Mucosa of rectum (tissue), 2 donors: ENCODE measurements at regions not wholly inside any gene's neighbourhood (a gene's known extent, or its start where the extent isn't known, plus 50 kb on each side); places are given as distances from the start of the nearest gene placed in this dataset.
"Not testable (repeated sequence)": the region's sequence is repeated elsewhere in the genome, so short reads cannot be mapped to it uniquely, and the experiment has no call there.

Experiments
- H3K27ac ChIP-seq, 2 donors: one replicate each; pipeline ENCODE4 v1.7.0; 2013; ENCODE audit warnings: inconsistent platforms in 2 of 2, low read depth in 2 of 2, low read length in 2 of 2
- H3K27me3 ChIP-seq, 2 donors: one replicate each; pipeline ENCODE4 v1.7.0; 2013; ENCODE audit warnings: low read length in 2 of 2; ENCODE audit not compliant: control insufficient read depth in 2 of 2, insufficient read depth in 2 of 2
- H3K36me3 ChIP-seq, 2 donors: one replicate each; pipeline ENCODE4 v1.7.0; 2013; ENCODE audit warnings: low read length in 2 of 2; ENCODE audit not compliant: control insufficient read depth in 2 of 2, insufficient read depth in 2 of 2
- H3K4me1 ChIP-seq, 2 donors: one replicate each; pipeline ENCODE4 v1.7.0; 2013; ENCODE audit warnings: low read length in 2 of 2, mild to moderate bottlenecking in 1 of 2; ENCODE audit not compliant: control insufficient read depth in 2 of 2, insufficient read depth in 2 of 2
- H3K4me3 ChIP-seq, 2 donors: one replicate each; pipeline ENCODE4 v1.7.0; 2013; ENCODE audit warnings: low read length in 2 of 2
- H3K9ac ChIP-seq, 2 donors: one replicate each; pipeline ENCODE4 v1.7.0; 2013; ENCODE audit warnings: low read length in 2 of 2, low read depth in 1 of 2, mild to moderate bottlenecking in 1 of 2
- H3K9me3 ChIP-seq, 2 donors: one replicate each; pipeline ENCODE4 v1.7.0; 2013; ENCODE audit warnings: low read length in 2 of 2; ENCODE audit not compliant: control insufficient read depth in 2 of 2
- donor health status: healthy.
- donor health status: Normal muscosa, but diverticular disease.

GRCh38 chr15:26126819-26127387 lies 263.8 kb upstream of the ATP10A start:
- Histone ChIP-seq H3K36me3 (no peaks in the 10 kb centered on the region), H3K27ac (no peak overlapping the region), H3K9me3 (no peaks in the 10 kb centered on the region), H3K4me3 (no peak overlapping the region), H3K4me1 (no peaks in the 10 kb centered on the region), H3K9ac (no peak overlapping the region), H3K27me3 (no peaks in the 10 kb centered on the region)

DNA sequence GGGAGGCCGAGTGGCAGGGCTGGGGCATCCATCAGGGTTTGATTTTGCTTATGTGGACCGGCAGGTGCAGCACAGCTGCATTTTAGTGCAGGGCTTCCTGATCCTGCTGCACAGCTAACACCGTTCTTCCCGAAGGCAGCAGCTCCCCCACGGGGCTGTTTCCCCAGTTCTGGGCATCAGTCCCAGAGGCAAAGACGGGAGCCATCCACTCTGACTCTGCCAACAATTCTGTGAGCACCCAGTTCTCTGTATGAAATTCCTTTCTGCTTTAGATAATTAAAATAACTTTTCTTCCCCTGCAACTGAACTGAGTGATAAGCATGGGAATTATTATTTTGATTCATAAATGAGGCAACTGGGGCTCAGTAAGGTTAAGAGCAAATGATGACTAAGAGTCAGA lies 262.9 kb upstream of the ATP10A start:
- Histone ChIP-seq H3K27ac (no peak overlapping the region), H3K4me1 (no peaks in the 10 kb centered on the region), H3K9me3 (no peaks in the 10 kb centered on the region), H3K4me3 (no peak overlapping the region), H3K36me3 (no peaks in the 10 kb centered on the region), H3K27me3 (no peaks in the 10 kb centered on the region), H3K9ac (no peak overlapping the region)

DNA sequence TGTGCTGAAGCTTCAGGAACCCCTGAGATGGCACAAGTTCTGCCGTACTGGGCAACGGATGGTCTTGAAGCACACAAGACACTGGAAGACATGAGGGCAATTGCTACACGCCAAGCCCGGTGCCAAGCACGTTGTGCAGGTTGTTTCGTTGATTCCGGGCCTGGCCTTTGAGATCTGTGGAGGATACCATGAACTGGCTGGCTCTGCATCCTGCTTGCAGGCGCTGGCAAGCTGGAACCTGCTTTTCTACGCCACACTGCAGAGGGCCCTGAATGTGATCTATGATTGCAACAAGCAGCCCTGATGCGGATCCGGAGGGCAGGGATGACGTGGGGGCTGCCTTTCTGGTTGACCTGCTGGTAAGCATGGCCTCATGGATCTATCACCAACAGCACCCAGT lies 262.5 kb upstream of the ATP10A start:
- no peaks in the 10 kb centered on the region for H3K27me3 ChIP-seq
- no peak overlapping the region for H3K9ac ChIP-seq
- no peak overlapping the region for H3K27ac ChIP-seq
- H3K36me3 ChIP-seq = no peaks in the 10 kb centered on the region
- H3K4me1 ChIP-seq = no peaks in the 10 kb centered on the region
- no peak overlapping the region for H3K4me3 ChIP-seq
- no peaks in the 10 kb centered on the region for H3K9me3 ChIP-seq

GRCh38 chr15:26119322-26119721 lies 256.2 kb upstream of the ATP10A start:
- Histone ChIP-seq H3K27ac (no peak overlapping the region), H3K27me3 (no peaks in the 10 kb centered on the region), H3K36me3 (no peaks in the 10 kb centered on the region), H3K4me3 (no peak overlapping the region), H3K4me1 (no peaks in the 10 kb centered on the region), H3K9me3 (peaks cover 0 to 2% of the 10 kb centered on the region in 2 donors), H3K9ac (no peak overlapping the region)

DNA sequence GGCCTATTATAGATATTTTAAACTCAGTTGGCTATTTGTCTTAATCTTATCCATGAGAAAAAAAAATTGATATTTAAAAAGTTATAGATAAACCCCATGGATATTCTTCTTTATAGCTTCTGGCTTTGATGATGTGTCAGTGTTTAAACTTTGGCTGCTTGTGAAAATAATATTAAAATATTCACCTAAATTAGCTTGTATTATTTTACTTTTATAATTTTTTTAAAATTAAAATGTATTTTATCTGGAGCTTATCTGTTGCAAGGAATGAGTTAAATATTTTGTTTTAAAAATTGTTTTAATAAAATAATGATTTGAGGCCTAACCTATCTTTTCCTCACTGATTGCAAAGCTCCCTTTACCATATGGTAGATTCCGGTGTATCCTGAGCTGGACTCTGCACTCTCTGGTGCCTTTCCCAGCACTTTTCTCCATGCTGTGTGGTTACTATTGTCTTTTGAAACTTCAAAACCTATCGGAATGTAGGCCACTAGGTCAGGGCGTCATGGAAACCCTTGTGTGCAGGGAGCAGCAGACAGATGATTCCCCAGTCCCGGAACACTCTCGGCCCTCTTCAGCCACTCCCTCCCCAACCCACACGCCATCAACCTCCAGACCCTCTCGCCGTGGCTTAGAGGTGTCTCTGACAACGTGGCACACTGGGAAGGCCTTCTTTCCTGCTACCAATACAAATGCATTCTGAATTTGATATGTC lies 252.3 kb upstream of the ATP10A start:
- Histone ChIP-seq H3K27ac (no peak overlapping the region), H3K9me3 (peaks cover 0 to 2% of the 10 kb centered on the region in 2 donors), H3K27me3 (no peaks in the 10 kb centered on the region), H3K36me3 (no peaks in the 10 kb centered on the region), H3K9ac (no peak overlapping the region), H3K4me3 (no peak overlapping the region), H3K4me1 (no peaks in the 10 kb centered on the region)

GRCh38 chr15:26114128-26114527 lies 251.0 kb upstream of the ATP10A start:
- not testable (repeated sequence) for H3K9ac ChIP-seq, H3K27ac ChIP-seq, H3K36me3 ChIP-seq, H3K27me3 ChIP-seq, H3K9me3 ChIP-seq, H3K4me3 ChIP-seq, H3K4me1 ChIP-seq

GRCh38 chr15:26113296-26113695 lies 250.2 kb upstream of the ATP10A start:
- H3K36me3 ChIP-seq = no peaks in the 10 kb centered on the region
- no peak overlapping the region for H3K4me3 ChIP-seq
- no peaks in the 10 kb centered on the region for H3K4me1 ChIP-seq
- no peak overlapping the region for H3K27ac ChIP-seq
- H3K9ac ChIP-seq = no peak overlapping the region
- no peaks in the 10 kb centered on the region for H3K27me3 ChIP-seq
- no peaks in the 10 kb centered on the region for H3K9me3 ChIP-seq

GRCh38 chr15:26109203-26109602 lies 246.1 kb upstream of the ATP10A start:
- Histone ChIP-seq H3K27me3 (no peaks in the 10 kb centered on the region), H3K9ac (no peak overlapping the region), H3K4me1 (no peaks in the 10 kb centered on the region), H3K27ac (no peak overlapping the region), H3K36me3 (no peaks in the 10 kb centered on the region), H3K9me3 (peaks cover 0 to 4% of the 10 kb centered on the region in 2 donors), H3K4me3 (no peak overlapping the region)

- H3K4me1 ChIP-seq = no peaks in the 10 kb centered on the region
- H3K4me3 ChIP-seq = no peak overlapping the region
- H3K36me3 ChIP-seq = no peaks in the 10 kb centered on the region
- H3K27ac ChIP-seq = no peak overlapping the region
- H3K27me3 ChIP-seq = no peaks in the 10 kb centered on the region
- peaks cover 0 to 4% of the 10 kb centered on the region in 2 donors for H3K9me3 ChIP-seq
- H3K9ac ChIP-seq = no peak overlapping the region
Observed at GRCh38 chr15:26106556-26106955, 243.4 kb upstream of the ATP10A start.

DNA sequence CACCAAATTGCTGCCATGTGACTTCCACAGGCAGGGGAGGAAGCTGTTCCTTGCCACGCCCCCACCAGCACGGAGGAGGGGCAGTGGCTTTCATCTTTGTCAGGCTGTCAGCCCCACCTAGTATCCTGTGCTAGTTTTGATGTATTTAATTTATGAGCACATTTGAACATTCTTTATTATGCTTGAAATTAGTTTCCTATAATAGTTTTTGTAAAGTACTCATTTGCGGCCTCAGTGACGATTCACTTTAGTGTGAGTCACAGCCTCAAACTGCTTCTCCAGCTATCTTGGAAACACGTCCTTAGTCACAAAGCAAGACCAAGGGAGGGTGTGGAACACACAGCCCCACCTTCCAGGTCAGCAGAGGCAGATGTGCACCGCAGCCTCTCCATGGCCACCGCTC lies 239.9 kb upstream of the ATP10A start:
- Histone ChIP-seq H3K9me3 (peaks cover 0 to 4% of the 10 kb centered on the region in 2 donors), H3K36me3 (no peaks in the 10 kb centered on the region), H3K27ac (no peak overlapping the region), H3K9ac (no peak overlapping the region), H3K4me3 (no peak overlapping the region), H3K27me3 (no peaks in the 10 kb centered on the region), H3K4me1 (no peaks in the 10 kb centered on the region)
